Heart right ventricle (tissue), 16 donors: ENCODE measurements at regions not wholly inside any gene's neighbourhood (a gene's known extent, or its start where the extent isn't known, plus 50 kb on each side); places are given as distances from the start of the nearest gene placed in this dataset.

ENCODE experiments used
- ATAC-seq, 8 donors: fragments of 200-7000 bp; cut with Tn5 transposase; one replicate each; pipeline ENCODE4 v1.9.1; 2020; ENCODE audit warnings: mild to moderate bottlenecking in 8 of 8, moderate library complexity in 8 of 8, moderate number of reproducible peaks in 1 of 8
- DNase-seq, 2 donors: peaks; one replicate each; pipeline ENCODE4 v3.0.0-alpha.2; 2020
- H3K27ac ChIP-seq, 10 donors: fragments of 200-600 bp; sonication (generic) in 2 of 10; one replicate each; pipeline versions ENCODE4 v1.5.0 to v1.8.0; 2020 to 2022; ENCODE audit warnings: mild to moderate bottlenecking in 3 of 10
- H3K27me3 ChIP-seq, 7 donors: fragments of 200-600 bp; one replicate each; pipeline ENCODE4 v1.8.0; 2021 to 2022; ENCODE audit warnings: mild to moderate bottlenecking in 2 of 7
- H3K36me3 ChIP-seq, 9 donors: fragments of 200-600 bp; sonication (generic) in 1 of 9; one replicate each; pipeline versions ENCODE4 v1.5.0 to v1.8.0; 2020 to 2022; ENCODE audit warnings: mild to moderate bottlenecking in 2 of 9
- H3K4me1 ChIP-seq, 9 donors: fragments of 200-600 bp; sonication (generic) in 1 of 9; one replicate each; pipeline versions ENCODE4 v1.5.0 to v1.8.0; 2020 to 2022; ENCODE audit warnings: mild to moderate bottlenecking in 4 of 9
- H3K4me3 ChIP-seq, 10 donors: fragments of 200-600 bp; sonication (generic) in 2 of 10; one replicate each; pipeline versions ENCODE4 v1.5.0 to v1.8.0; 2020 to 2022; ENCODE audit warnings: mild to moderate bottlenecking in 7 of 10, moderate library complexity in 2 of 10
- H3K9me3 ChIP-seq, 11 donors: fragments of 200-600 bp in 10 of 11; sonication (generic) in 2 of 11; one replicate each; pipeline versions ENCODE4 v1.5.0 to v1.8.0; 2013 to 2022; ENCODE audit warnings: mild to moderate bottlenecking in 2 of 11, control low read depth in 1 of 11, moderate library complexity in 1 of 11
- WGBS, 2 donors: extraction: QIAGEN DNeasy Blood & Tissue Kit; methylation state at CpG; one replicate each; pipeline ENCODE4 v1.1.7; 2013; ENCODE audit warnings: inconsistent platforms in 1 of 2; 5-methylcytosine and 5-hydroxymethylcytosine counted together
- intact Hi-C, 10 donors: fragments of 100-400 bp; cut with DNase I; formaldehyde crosslinking; loops; one replicate each; pipeline versions ENCODE4 v1.11.1 to v1.14.2; 2022
- TF ChIP-seq, protein P1 (sequence below), 9 donors: fragments of 200-600 bp; sonication (generic) in 2 of 9; IDR thresholded peaks; one replicate each; pipeline versions ENCODE4 v1.5.0 to v1.8.0; 2021 to 2022; ENCODE audit warnings: antibody characterized with exemption in 9 of 9, mild to moderate bottlenecking in 5 of 9, moderate library complexity in 1 of 9
- donor health status: Arrhythmogenic right ventricular cardiomyopathy.
- donor health status: ischemic (EF 13 %, LVEDD 7.1; RV severe dilation, severe dysfunction).
- donor health status: healthy with polysubstance abuse.
- donor health status: DM: no; HTN: yes; CAD: no.
- donor health status: DM: no; HTN: no; CAD: no.
- donor health status: ischemic (EF 25% LVEDD 6.9; RV normal size, moderate dysfunction).
- donor health status: ischemic (EF 25% LVEDD 5.7; RV mildly dilated, moderate dysfunction).
- donor health status: healthy.
- donor health status: DM: yes; HTN: yes; CAD: no.
- donor health status: Ischemic cardiomyopathy.
- donor health status: ischemic (EF 35%, LVEDD 5.7; RV mildly dilated, moderate dysfunction).
- donor health status: nonischemic (EF 11% LVEDD 7.7; RV severe dilation, severe dysfunction).
- donor health status: DM: yes; HTN: yes; CAD: no.
- donor health status: PGD.
- donor health status: ischemic (EF 29% LVEDD 5.4; RV normal size, mild dysfunction).
- donor health status: nonischemic (EF 23%, LVEDD 6.1; RV moderate dilation, normal function).

- Histone ChIP-seq H3K4me3 (no peak overlapping the region), H3K36me3 (no peaks in the 10 kb centered on the region), H3K4me1 (no peaks in the 10 kb centered on the region), H3K27ac (no peak overlapping the region), H3K27me3 (no peaks in the 10 kb centered on the region), H3K9me3 (peaks cover 0 to 18% (median under 1%) of the 10 kb centered on the region in 11 donors)
- ATAC-seq (no peak), DNase-seq (no peak)
- TF ChIP-seq, protein P1, sequence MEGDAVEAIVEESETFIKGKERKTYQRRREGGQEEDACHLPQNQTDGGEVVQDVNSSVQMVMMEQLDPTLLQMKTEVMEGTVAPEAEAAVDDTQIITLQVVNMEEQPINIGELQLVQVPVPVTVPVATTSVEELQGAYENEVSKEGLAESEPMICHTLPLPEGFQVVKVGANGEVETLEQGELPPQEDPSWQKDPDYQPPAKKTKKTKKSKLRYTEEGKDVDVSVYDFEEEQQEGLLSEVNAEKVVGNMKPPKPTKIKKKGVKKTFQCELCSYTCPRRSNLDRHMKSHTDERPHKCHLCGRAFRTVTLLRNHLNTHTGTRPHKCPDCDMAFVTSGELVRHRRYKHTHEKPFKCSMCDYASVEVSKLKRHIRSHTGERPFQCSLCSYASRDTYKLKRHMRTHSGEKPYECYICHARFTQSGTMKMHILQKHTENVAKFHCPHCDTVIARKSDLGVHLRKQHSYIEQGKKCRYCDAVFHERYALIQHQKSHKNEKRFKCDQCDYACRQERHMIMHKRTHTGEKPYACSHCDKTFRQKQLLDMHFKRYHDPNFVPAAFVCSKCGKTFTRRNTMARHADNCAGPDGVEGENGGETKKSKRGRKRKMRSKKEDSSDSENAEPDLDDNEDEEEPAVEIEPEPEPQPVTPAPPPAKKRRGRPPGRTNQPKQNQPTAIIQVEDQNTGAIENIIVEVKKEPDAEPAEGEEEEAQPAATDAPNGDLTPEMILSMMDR (IDR thresholded peaks at IDR 0.05), result no peak
- intact Hi-C loops, result no loop called here
Measured at GRCh38 chr9:78963911-78964310, 607.9 kb upstream of the TLE4 start.

DNA sequence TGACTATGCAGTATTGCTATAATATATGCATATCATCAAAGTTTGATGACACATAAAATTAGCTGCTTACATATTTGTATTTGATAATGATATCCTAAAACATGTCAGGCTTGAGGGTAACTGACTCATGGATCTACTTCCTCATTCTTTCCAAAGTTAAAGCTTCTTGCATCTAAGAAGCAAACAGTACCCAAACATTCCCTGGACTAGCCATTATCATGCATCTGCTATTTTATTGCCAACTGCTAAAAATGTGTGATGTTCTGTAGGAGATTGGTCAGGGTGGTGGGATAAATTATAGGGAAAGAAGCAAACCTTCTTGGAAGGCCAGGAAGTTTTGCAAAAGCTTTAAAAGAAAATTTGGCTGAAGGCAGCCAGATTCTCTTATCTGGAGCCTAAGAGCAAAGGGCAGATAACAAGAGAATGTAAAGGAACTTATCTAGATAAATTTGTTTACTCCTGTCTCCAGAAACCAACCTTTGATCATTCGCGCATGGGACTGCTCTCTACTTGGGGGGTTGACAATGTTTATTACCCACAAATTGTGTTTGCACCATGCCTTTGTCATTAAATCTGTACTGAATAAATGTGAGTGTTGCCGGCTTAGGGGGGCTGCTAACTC is 604.1 kb upstream of the TLE4 start:
- Histone ChIP-seq H3K9me3 (no peaks in the 10 kb centered on the region), H3K4me1 (no peaks in the 10 kb centered on the region), H3K4me3 (no peak overlapping the region), H3K27me3 (no peaks in the 10 kb centered on the region), H3K27ac (no peak overlapping the region), H3K36me3 (no peaks in the 10 kb centered on the region)
- DNase-seq, result no peak
- no peak for ATAC-seq
- intact Hi-C loops, result no loop called here
- WGBS, 2 donors, result 68 to 81% methylated on average over 3 of the region's 3 CpGs
- TF ChIP-seq, protein P1 (IDR thresholded peaks at IDR 0.05), result no peak

- TF ChIP-seq, protein P1 (IDR thresholded peaks at IDR 0.05), result no peak
- ATAC-seq (no peak), DNase-seq (no peak)
- WGBS, 2 donors, result 68 to 80% methylated on average over 2 of the region's 2 CpGs
- no peaks in the 10 kb centered on the region for H3K36me3 ChIP-seq
- H3K27me3 ChIP-seq, result no peaks in the 10 kb centered on the region
- H3K4me3 ChIP-seq, result no peak overlapping the region
- H3K27ac ChIP-seq, result no peak overlapping the region
- intact Hi-C loops, result no loop called here
- no peaks in the 10 kb centered on the region for H3K9me3 ChIP-seq
- no peaks in the 10 kb centered on the region for H3K4me1 ChIP-seq
Measured at GRCh38 chr9:78970375-78970774, 601.4 kb upstream of the TLE4 start.

DNA sequence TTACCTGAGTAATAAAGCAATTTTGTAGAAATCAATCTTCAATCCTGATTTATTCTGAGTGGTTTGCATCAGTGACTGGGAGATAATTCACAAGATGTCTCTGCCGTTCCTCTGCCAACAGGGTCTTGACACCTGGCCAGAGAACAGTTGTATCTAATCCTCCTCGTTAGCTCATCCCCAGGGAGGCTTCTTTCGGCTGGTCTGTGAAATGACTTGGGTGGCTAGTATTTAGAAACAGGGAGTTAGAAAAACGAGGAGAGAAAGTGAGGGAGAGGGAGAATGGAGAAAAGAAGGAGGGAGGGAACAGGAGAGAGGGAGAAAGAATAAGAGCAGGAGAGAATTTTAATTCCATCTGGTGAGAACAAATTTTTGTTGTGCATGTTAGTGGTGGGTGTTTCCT is 600.2 kb upstream of the TLE4 start:
- DNase-seq, result no peak
- Histone ChIP-seq H3K27me3 (no peaks in the 10 kb centered on the region), H3K4me3 (no peak overlapping the region), H3K4me1 (no peaks in the 10 kb centered on the region), H3K36me3 (no peaks in the 10 kb centered on the region), H3K27ac (no peak overlapping the region), H3K9me3 (no peaks in the 10 kb centered on the region)
- TF ChIP-seq, protein P1 (IDR thresholded peaks at IDR 0.05), result no peak
- 11 to 12% methylated on average over 4 of the region's 4 CpGs for WGBS, 2 donors
- no peak for ATAC-seq
- intact Hi-C loops, result no loop called here
